AG04450 (cell line): ENCODE measurements at regions not wholly inside any gene's neighbourhood (a gene's known extent, or its start where the extent isn't known, plus 50 kb on each side); places are given as distances from the start of the nearest gene placed in this dataset.

Experiments
- CTCF ChIA-PET: fragments of 300-600, 350-600 bp; formaldehyde crosslinking; extraction: SDS; loops from one replicate; lab custom pipeline; 2022; ENCODE audit warnings: antibody characterized with exemption, inconsistent platforms; lab: Charles Lee
- POLR2A ChIA-PET: fragments of 350-600 bp; formaldehyde crosslinking; extraction: SDS; loops from one replicate; lab custom pipeline; 2021; ENCODE audit warnings: antibody characterized with exemption, inconsistent platforms; lab: Yijun Ruan, JAX
- DNase-seq: peaks from one replicate; pipeline ENCODE4 v3.0.0-alpha.2; 2011; ENCODE audit warnings: low read depth, low spot score
- H3K27ac ChIP-seq: one replicate; pipeline ENCODE4 v1.5.1; 2012; ENCODE audit warnings: low read depth, low read length, control low read depth
- H3K27me3 ChIP-seq: one replicate; pipeline ENCODE4 v1.6.0; 2012; ENCODE audit warnings: low read length; ENCODE audit not compliant: control insufficient read depth, insufficient read depth
- H3K4me3 ChIP-seq: 2 replicates; pipeline ENCODE4 v1.5.1; 2011; ENCODE audit warnings: mild to moderate bottlenecking, low read depth, low read length, control low read depth
- H3K9me3 ChIP-seq: 2 replicates; pipeline ENCODE4 v1.5.1; 2012; ENCODE audit warnings: low read length; ENCODE audit not compliant: control insufficient read depth, insufficient read depth
- TF ChIP-seq, protein P1 (sequence below): IDR thresholded peaks from 2 replicates; pipeline ENCODE4 v1.5.1; 2011; ENCODE audit warnings: low read depth, low read length, control low read depth, inconsistent platforms

DNA sequence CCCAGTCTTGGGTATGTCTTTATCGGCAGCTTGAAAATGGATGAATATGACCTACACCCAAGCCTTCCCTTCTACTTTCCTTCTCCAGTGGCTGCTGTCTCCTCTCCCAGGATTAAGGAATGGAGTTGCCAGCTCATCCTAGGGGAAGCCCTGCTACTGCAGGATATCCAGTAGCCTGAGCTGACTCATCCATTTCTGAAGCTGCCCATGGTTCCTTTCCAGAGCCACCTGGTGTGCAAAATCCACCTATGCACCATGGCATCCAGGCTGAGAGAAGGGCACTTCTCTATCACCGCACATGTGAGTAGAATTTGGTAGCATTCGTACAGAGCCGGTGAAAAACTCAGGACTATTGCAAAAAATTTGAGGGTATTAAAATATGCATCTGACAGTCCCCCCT lies 290.8 kb downstream of the YTHDC2 start:
- no peak for DNase-seq
- no peak overlapping the region for H3K4me3 ChIP-seq
- no peak overlapping the region for H3K27ac ChIP-seq
- CTCF ChIA-PET = no interaction called here
- no peaks in the 10 kb centered on the region for H3K27me3 ChIP-seq
- POLR2A ChIA-PET = no interaction called here
- TF ChIP-seq, protein P1, sequence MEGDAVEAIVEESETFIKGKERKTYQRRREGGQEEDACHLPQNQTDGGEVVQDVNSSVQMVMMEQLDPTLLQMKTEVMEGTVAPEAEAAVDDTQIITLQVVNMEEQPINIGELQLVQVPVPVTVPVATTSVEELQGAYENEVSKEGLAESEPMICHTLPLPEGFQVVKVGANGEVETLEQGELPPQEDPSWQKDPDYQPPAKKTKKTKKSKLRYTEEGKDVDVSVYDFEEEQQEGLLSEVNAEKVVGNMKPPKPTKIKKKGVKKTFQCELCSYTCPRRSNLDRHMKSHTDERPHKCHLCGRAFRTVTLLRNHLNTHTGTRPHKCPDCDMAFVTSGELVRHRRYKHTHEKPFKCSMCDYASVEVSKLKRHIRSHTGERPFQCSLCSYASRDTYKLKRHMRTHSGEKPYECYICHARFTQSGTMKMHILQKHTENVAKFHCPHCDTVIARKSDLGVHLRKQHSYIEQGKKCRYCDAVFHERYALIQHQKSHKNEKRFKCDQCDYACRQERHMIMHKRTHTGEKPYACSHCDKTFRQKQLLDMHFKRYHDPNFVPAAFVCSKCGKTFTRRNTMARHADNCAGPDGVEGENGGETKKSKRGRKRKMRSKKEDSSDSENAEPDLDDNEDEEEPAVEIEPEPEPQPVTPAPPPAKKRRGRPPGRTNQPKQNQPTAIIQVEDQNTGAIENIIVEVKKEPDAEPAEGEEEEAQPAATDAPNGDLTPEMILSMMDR = no peak
- no peaks in the 10 kb centered on the region for H3K9me3 ChIP-seq

DNA sequence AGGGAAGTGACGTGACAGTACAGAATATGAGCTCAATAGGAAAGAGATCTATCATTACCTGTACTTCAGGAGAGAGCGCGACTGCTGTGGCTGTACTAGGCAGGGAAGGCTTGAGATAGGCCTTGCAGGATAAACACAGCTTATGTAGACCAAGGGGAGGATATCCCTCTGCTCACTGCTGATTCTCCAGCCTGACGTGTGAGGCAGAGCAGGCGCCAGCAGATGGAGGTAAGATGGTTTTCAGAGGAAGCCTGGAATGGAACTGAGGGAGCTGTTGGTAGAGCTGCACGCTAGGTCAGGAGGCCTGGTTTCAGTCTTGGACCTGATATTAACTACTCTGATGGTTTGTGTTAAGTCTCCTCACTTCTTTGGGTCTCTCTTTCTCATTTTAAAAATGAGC lies 291.4 kb downstream of the YTHDC2 start:
- Histone ChIP-seq H3K9me3 (no peaks in the 10 kb centered on the region), H3K27me3 (no peaks in the 10 kb centered on the region), H3K4me3 (no peak overlapping the region), H3K27ac (no peak overlapping the region)
- POLR2A ChIA-PET = no interaction called here
- CTCF ChIA-PET = interaction anchor here (0.9 kb wide), 1 partner anchor 645 kb away, joined by 3 read pairs; no protein-coding TSS in a partner anchor
- TF ChIP-seq, protein P1 = no peak
- no peak for DNase-seq

DNA sequence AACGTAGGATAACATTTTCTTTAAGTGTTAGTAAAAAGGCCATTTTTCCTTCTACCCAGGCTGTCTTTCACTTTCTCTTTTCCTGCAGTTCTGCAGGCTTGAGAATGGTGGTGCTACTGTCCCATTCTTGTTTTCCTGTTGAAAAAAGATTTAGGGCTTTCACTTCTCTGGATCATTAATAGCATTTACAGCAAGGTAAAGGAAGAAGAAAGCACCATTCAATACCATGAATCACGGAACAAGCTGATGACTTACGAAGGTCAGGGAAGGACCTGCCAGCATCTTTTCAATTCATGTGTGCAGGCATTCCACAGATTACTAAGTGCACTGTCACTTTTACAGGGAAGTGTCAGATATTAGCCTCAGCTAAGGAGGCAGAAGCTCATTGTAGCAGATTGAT lies 292.8 kb downstream of the YTHDC2 start:
- POLR2A ChIA-PET = no interaction called here
- no peak overlapping the region for H3K4me3 ChIP-seq
- H3K27me3 ChIP-seq = no peaks in the 10 kb centered on the region
- TF ChIP-seq, protein P1 = peak; percentile 46
- H3K9me3 ChIP-seq = no peaks in the 10 kb centered on the region
- no peak overlapping the region for H3K27ac ChIP-seq
- no peak for DNase-seq
- CTCF ChIA-PET = interaction anchor here (0.5 to 2.8 kb wide), 7 partner anchors 17 to 683 kb away, joined by 3 to 9 read pairs (median 6); no protein-coding TSS in a partner anchor

DNA sequence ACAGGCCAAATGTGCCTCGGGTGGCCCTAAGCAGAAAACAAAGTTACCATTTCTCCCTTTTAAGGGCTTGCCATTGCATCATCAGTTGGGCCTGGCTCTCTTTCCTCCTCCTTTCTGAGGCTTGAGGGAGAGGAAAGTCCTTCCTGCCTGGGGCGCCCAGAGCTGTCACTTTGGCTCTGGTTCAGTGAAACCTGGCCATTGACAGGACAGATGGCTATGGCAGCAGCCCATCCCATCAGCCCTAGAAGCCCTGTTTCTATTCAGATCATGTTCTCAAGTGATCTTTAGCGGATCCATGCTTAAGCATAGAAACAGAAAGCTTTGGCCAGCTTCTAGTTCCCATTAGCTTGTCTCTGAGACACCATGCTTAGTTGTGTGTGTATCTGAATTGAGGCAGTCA lies 293.4 kb downstream of the YTHDC2 start:
- ChIA-PET CTCF (interaction anchor here (0.5 to 2.8 kb wide), 7 partner anchors 16 to 683 kb away, joined by 3 to 9 read pairs (median 6); no protein-coding TSS in a partner anchor), POLR2A (no interaction called here)
- DNase-seq = no peak
- Histone ChIP-seq H3K4me3 (no peak overlapping the region), H3K9me3 (no peaks in the 10 kb centered on the region), H3K27ac (no peak overlapping the region), H3K27me3 (no peaks in the 10 kb centered on the region)
- TF ChIP-seq, protein P1 = no peak

DNA sequence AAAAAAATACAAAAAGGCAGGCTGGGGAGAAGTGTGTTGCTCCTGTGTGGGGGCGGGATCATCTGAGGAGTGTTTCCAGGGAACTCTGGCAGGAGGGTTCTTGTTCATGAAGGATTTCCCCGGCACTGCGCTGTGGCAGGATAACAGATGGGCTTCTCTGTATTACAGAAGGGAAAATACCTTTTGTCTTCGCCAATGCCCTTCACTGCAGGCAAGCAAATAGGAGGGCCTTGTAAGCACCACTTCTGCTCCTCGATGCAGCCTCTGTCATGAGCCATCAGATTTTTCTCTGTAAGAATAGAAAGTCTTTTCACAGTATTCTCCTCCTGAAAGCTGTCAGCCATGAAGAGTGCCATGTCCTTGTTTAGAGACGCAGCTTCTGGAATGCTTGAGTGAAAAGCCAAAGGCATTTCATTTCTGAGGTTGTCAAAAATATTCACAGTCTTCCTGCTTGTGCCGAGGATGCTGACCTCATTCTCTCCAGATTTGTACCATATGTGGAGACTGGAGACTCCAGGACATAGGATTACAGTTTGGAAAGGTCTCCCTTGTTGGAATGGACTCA lies 294.0 kb downstream of the YTHDC2 start:
- H3K27ac ChIP-seq = no peak overlapping the region

More for the DNA sequence above, 294.0 kb downstream of the YTHDC2 start:
- Histone ChIP-seq H3K9me3 (no peaks in the 10 kb centered on the region), H3K4me3 (no peak overlapping the region), H3K27me3 (no peaks in the 10 kb centered on the region)
- no peak for DNase-seq
- TF ChIP-seq, protein P1 = no peak
- ChIA-PET POLR2A (no interaction called here), CTCF (interaction anchor here (1.3 to 2.8 kb wide), 4 partner anchors 16 to 643 kb away, joined by 4 to 9 read pairs (median 7); no protein-coding TSS in a partner anchor)
